HepG2 (cell line): ENCODE measurements at regions not wholly inside any gene's neighbourhood (a gene's known extent, or its start where the extent isn't known, plus 50 kb on each side); places are given as distances from the start of the nearest gene placed in this dataset.

Source experiments
- ATAC-seq: fragments of 200-7000 bp; cut with Tn5 transposase; 3 replicates; pipeline ENCODE4 v1.9.1; 2020; ENCODE audit warnings: mild to moderate bottlenecking, moderate library complexity
- BruUV-seq: library from RNA; stranded (reverse); fragments of 400-500 nt; replicated peaks from 2 replicates; lab custom pipeline; 2021; lab: Mats Ljungman, UMichigan
- CTCF ChIA-PET: fragments of 300-600 bp; formaldehyde crosslinking; extraction: SDS; loops from one replicate; lab custom pipeline; 2021; ENCODE audit warnings: low total read pairs, inconsistent platforms, low intra/inter-chr PET ratio; lab: Yijun Ruan, JAX
- POLR2A ChIA-PET: fragments of 350-600 bp; sonication (Branson Sonifier 250); formaldehyde crosslinking; loops from one replicate; lab custom pipeline; 2020; ENCODE audit warnings: antibody characterized with exemption, inconsistent platforms; lab: Yijun Ruan, JAX
- DNase-seq: peaks from one replicate; pipeline ENCODE4 v3.0.0-alpha.2; 2015; ENCODE audit warnings: low spot score
- FAIRE-seq: peaks from 3 replicates; lab custom pipeline; 2011; peaks lifted over from hg19 to GRCh38; lab: Jason Lieb, UNC
- H2AFZ ChIP-seq: one replicate; pipeline ENCODE4 v1.6.1; 2011; ENCODE audit warnings: low read length, inconsistent platforms
- H3K27ac ChIP-seq: fragments of 300-600 bp; 3 replicates; pipeline ENCODE4 v1.8.0; 2011; ENCODE audit warnings: mixed run types, mild to moderate bottlenecking, mixed read lengths, low read length, inconsistent platforms; ENCODE audit not compliant: insufficient read depth; ENCODE audit errors: extremely low read length
- H3K27me3 ChIP-seq, 2 experiments: fragments of 200-600 bp in 1 of 2; 2 replicates in 1 of 2; 3 replicates in 1 of 2; pipeline versions ENCODE4 v1.6.0 to v1.8.0; 2011; ENCODE audit warnings: low read length in 2 of 2, mild to moderate bottlenecking in 2 of 2, moderate library complexity in 2 of 2, inconsistent platforms in 1 of 2; ENCODE audit not compliant: insufficient read depth in 2 of 2, control insufficient read depth in 1 of 2
- H3K36me3 ChIP-seq, 2 experiments: fragments of 200-600 bp in 1 of 2; replicated peaks in 1 of 2; 2 replicates in 1 of 2; 3 replicates in 1 of 2; pipeline versions ENCODE4 v1.5.1 to v1.8.0; 2011; ENCODE audit warnings: low read length in 2 of 2, inconsistent platforms in 1 of 2; ENCODE audit not compliant: insufficient read depth in 2 of 2, control insufficient read depth in 1 of 2
- H3K4me1 ChIP-seq: 2 replicates; pipeline ENCODE4 v1.5.1; 2012; ENCODE audit warnings: low read length, inconsistent platforms; ENCODE audit not compliant: insufficient read depth
- H3K4me2 ChIP-seq: 2 replicates; pipeline ENCODE4 v1.6.0; 2011; ENCODE audit warnings: low read depth, low read length, inconsistent platforms
- H3K4me3 ChIP-seq, 3 experiments: fragments of 200-600 bp in 1 of 3; sonication (generic), shearing (Covaris generic) in 1 of 3; replicated peaks in 1 of 3; 2 replicates each; pipeline ENCODE4 v1.5.1; 2011 to 2016; ENCODE audit warnings: low read length in 3 of 3, inconsistent platforms in 2 of 3, low read depth in 2 of 3, mild to moderate bottlenecking in 2 of 3, control low read depth in 1 of 3, mixed read lengths in 1 of 3; ENCODE audit not compliant: insufficient read depth in 1 of 3
- H3K79me2 ChIP-seq: one replicate; pipeline ENCODE4 v1.6.1; 2011; ENCODE audit warnings: low read length, inconsistent platforms; ENCODE audit not compliant: insufficient read depth
- H3K9ac ChIP-seq: 2 replicates; pipeline ENCODE4 v1.6.0; 2011; ENCODE audit warnings: mild to moderate bottlenecking, low read depth, low read length, inconsistent platforms; ENCODE audit not compliant: insufficient read depth
- H3K9me3 ChIP-seq: 2 replicates; pipeline ENCODE4 v1.5.1; 2012; ENCODE audit warnings: mild to moderate bottlenecking, low read length
- H4K20me1 ChIP-seq: 2 replicates; pipeline ENCODE4 v1.6.0; 2011; ENCODE audit warnings: inconsistent platforms, mild to moderate bottlenecking, low read length, moderate library complexity; ENCODE audit not compliant: insufficient read depth
- FOXM1 ChIP-seq: sonication (generic); formaldehyde crosslinking; IDR thresholded peaks from 2 replicates; pipeline ENCODE4 v1.5.0; 2020; ENCODE audit warnings: missing genetic modification reagents
- HNRNPL ChIP-seq: fragments of 200-400 bp; formaldehyde crosslinking; IDR thresholded peaks from 2 replicates; pipeline ENCODE4 v1.6.1; 2017; ENCODE audit warnings: mild to moderate bottlenecking, low read depth, low read length
- NONO ChIP-seq, 2 experiments: fragments of 450-650 bp in 1 of 2; sonication (generic) in 1 of 2; formaldehyde crosslinking in 1 of 2; IDR thresholded peaks in 1 of 2; conservative IDR thresholded peaks in 1 of 2; 2 replicates each; pipeline versions ENCODE4 v1.6.1 to v1.8.0; 2017 to 2022; ENCODE audit warnings: mild to moderate bottlenecking in 1 of 2, missing genetic modification reagents in 1 of 2, moderate library complexity in 1 of 2
- PPARG ChIP-seq: conservative IDR thresholded peaks from 2 replicates; pipeline ENCODE4 v1.6.1; 2016; ENCODE audit warnings: missing biosample characterization, missing genetic modification reagents
- SNAPC4 ChIP-seq: sonication (generic); formaldehyde crosslinking; IDR thresholded peaks from 2 replicates; pipeline ENCODE4 v1.4.0; 2020; ENCODE audit warnings: mild to moderate bottlenecking, missing genetic modification reagents
- SP4 ChIP-seq: sonication (generic); formaldehyde crosslinking; IDR thresholded peaks from 2 replicates; pipeline ENCODE4 v1.8.1; 2023; ENCODE audit warnings: mild to moderate bottlenecking, missing genetic modification reagents
- SYNCRIP ChIP-seq: fragments of 200-400 bp; formaldehyde crosslinking; IDR thresholded peaks from 2 replicates; pipeline ENCODE4 v1.6.1; 2018; ENCODE audit warnings: mild to moderate bottlenecking, low read depth, low read length; ENCODE audit not compliant: insufficient read depth
- ZBTB1 ChIP-seq: sonication (generic); formaldehyde crosslinking; IDR thresholded peaks from 2 replicates; pipeline ENCODE4 v1.4.0; 2020; ENCODE audit warnings: missing genetic modification reagents, borderline replicate concordance
- ZKSCAN1 ChIP-seq: fragments of 150-350 bp; IDR thresholded peaks from 2 replicates; pipeline ENCODE4 v1.6.1; 2014; ENCODE audit warnings: low read length
- ZNF501 ChIP-seq: sonication (generic); formaldehyde crosslinking; IDR thresholded peaks from 2 replicates; pipeline ENCODE4 v1.5.1; 2020; ENCODE audit warnings: mild to moderate bottlenecking, moderate library complexity, missing genetic modification reagents
- ZNF577 ChIP-seq: sonication (generic); formaldehyde crosslinking; IDR thresholded peaks from 2 replicates; pipeline ENCODE4 v1.4.0; 2020; ENCODE audit warnings: mild to moderate bottlenecking, low read depth, missing genetic modification reagents, borderline replicate concordance
- ZNF639 ChIP-seq: conservative IDR thresholded peaks from 2 replicates; pipeline ENCODE4 v1.6.1; 2018; ENCODE audit warnings: missing genetic modification reagents
- ZNF720 ChIP-seq: sonication (generic); formaldehyde crosslinking; IDR thresholded peaks from 2 replicates; pipeline ENCODE4 v1.4.0; 2020; ENCODE audit warnings: missing genetic modification reagents
- ZNF746 ChIP-seq: sonication (generic); formaldehyde crosslinking; IDR thresholded peaks from 2 replicates; pipeline ENCODE4 v1.8.0; 2022; ENCODE audit warnings: mild to moderate bottlenecking, missing genetic modification reagents
- WGBS: methylation state at CpG from one replicate; pipeline ENCODE4 v1.1.6; 2017; ENCODE audit warnings: low lambda C conversion rate; 5-methylcytosine and 5-hydroxymethylcytosine counted together
- in situ Hi-C: cut with HindIII; loops from 2 replicates; pipeline ENCODE4 v1.10.0; 2017; ENCODE audit warnings: low pct_unique_long_range_greater_than_20kb; ENCODE audit not compliant: extremely low pct_ligation_motif_present
- intact Hi-C: fragments of 100-400 bp; cut with micrococcal nuclease; formaldehyde crosslinking; loops from one replicate; pipeline ENCODE4 v1.10.0; 2022; ENCODE audit not compliant: unreplicated experiment

- TF ChIP-seq SNAPC4 (CRISPR knock-in tag) (no peak), ZNF501 (CRISPR knock-in tag) (no peak)
These were observed 275.5 kb downstream of the CNTN3 start (continued) for GRCh38 chr3:74338998-74339397.

- H4K20me1 ChIP-seq = no peaks in the 10 kb centered on the region
- no TSS peak for BruUV-seq
- no peaks in the 10 kb centered on the region for H3K36me3 ChIP-seq
- no peak overlapping the region for H3K27ac ChIP-seq
- H2AFZ ChIP-seq = no peak overlapping the region
- H3K27me3 ChIP-seq = no peaks in the 10 kb centered on the region
- CTCF ChIA-PET = no interaction called here
- in situ Hi-C loops = no loop called here
- no peak overlapping the region for H3K9ac ChIP-seq
- no peaks in the 10 kb centered on the region for H3K4me1 ChIP-seq
- H3K4me2 ChIP-seq = no peak overlapping the region
- FAIRE-seq = no peak
- WGBS = 6% methylated on average over 2 of the region's 2 CpGs
- DNase-seq = no peak
- TF ChIP-seq HNRNPL (no peak), SYNCRIP (no peak), ZNF577 (no peak), PPARG (no peak), ZBTB1 (CRISPR knock-in tag) (no peak), NONO (IDR thresholded peaks at IDR 0.05) (no peak), NONO (CRISPR knock-in tag; conservative IDR thresholded peaks at IDR 0.05) (no peak), ZNF720 (CRISPR knock-in tag) (no peak), SP4 (CRISPR knock-in tag) (no peak), ZNF746 (CRISPR knock-in tag) (no peak), FOXM1 (CRISPR knock-in tag) (no peak), ZNF639 (CRISPR knock-in tag) (no peak), ZKSCAN1 (no peak)
- no peaks in the 10 kb centered on the region for H3K9me3 ChIP-seq
- no peak overlapping the region for H3K4me3 ChIP-seq
- ATAC-seq = no peak
- intact Hi-C loops = no loop called here
- H3K79me2 ChIP-seq = no peaks in the 10 kb centered on the region
- POLR2A ChIA-PET = no interaction called here
These were observed 282.3 kb downstream of the CNTN3 start for GRCh38 chr3:74332165-74332564.
